Calu3 (cell line): ENCODE measurements at regions not wholly inside any gene's neighbourhood (a gene's known extent, or its start where the extent isn't known, plus 50 kb on each side); places are given as distances from the start of the nearest gene placed in this dataset.
"Not testable (repeated sequence)": the region's sequence is repeated elsewhere in the genome, so short reads cannot be mapped to it uniquely, and the experiment has no call there.

Experiments
- BruUV-seq: library from RNA; stranded (reverse); fragments of 400-500 nt; replicated peaks from 2 replicates; lab custom pipeline; 2021; lab: Mats Ljungman, UMichigan
- CTCF ChIA-PET: fragments of 300-600 bp; sonication (Branson Sonifier 250); formaldehyde crosslinking; loops from one replicate; lab custom pipeline; 2022; ENCODE audit warnings: antibody characterized with exemption; lab: Charles Lee
- DNase-seq: peaks from one replicate; pipeline ENCODE4 v3.0.0; 2022
- H3K27ac Mint-ChIP-seq: one replicate; pipeline ENCODE4 v1.8.0; 2022; ENCODE audit warnings: mixed read lengths; ENCODE audit not compliant: unreplicated experiment
- H3K27me3 Mint-ChIP-seq: one replicate; pipeline ENCODE4 v1.8.0; 2022; ENCODE audit warnings: mixed read lengths; ENCODE audit not compliant: unreplicated experiment
- H3K36me3 Mint-ChIP-seq: one replicate; pipeline ENCODE4 v1.8.0; 2022; ENCODE audit warnings: mild to moderate bottlenecking, moderate library complexity, mixed read lengths; ENCODE audit not compliant: insufficient read depth, unreplicated experiment
- H3K4me1 Mint-ChIP-seq: one replicate; pipeline ENCODE4 v1.8.0; 2022; ENCODE audit warnings: mild to moderate bottlenecking, low read depth, mixed read lengths; ENCODE audit not compliant: unreplicated experiment
- H3K4me3 Mint-ChIP-seq: one replicate; pipeline ENCODE4 v1.8.0; 2022; ENCODE audit warnings: mild to moderate bottlenecking, low read depth, moderate library complexity, mixed read lengths; ENCODE audit not compliant: unreplicated experiment
- H3K9me3 Mint-ChIP-seq: one replicate; pipeline ENCODE4 v1.8.0; 2022; ENCODE audit warnings: low read depth, mixed read lengths; ENCODE audit not compliant: unreplicated experiment
- intact Hi-C: fragments of 100-400 bp; cut with micrococcal nuclease; formaldehyde crosslinking; loops from one replicate; pipeline ENCODE4 v1.10.0; 2022; ENCODE audit not compliant: unreplicated experiment
- TF ChIP-seq, protein P1 (sequence below): fragments of 200-600 bp; IDR thresholded peaks from one replicate; pipeline ENCODE4 v1.8.0; 2022; ENCODE audit warnings: antibody characterized with exemption; ENCODE audit not compliant: unreplicated experiment

DNA sequence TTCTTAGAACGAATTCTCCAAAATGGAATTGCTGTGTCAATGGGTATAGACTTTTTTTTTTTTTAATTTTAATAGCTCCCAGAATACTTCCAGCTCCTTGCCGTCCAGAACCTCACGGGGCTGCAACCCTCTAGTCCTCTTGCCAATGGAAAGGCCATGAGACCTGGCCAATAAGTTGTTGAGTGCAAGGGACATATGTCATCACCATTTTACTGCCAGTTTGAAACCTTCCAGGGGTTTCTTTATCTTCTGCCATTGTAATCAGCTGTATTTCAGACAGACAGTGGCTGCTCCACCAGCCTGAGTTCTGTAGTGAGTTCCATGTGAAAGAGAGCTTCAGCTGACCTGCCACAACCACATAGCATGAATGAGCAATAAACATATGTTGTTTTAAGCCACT is 95.0 kb upstream of the PTPRG start:
- Mint-ChIP-seq H3K4me1 (no peaks in the 10 kb centered on the region), H3K27ac (no peak overlapping the region), H3K36me3 (no peaks in the 10 kb centered on the region), H3K27me3 (no peaks in the 10 kb centered on the region), H3K9me3 (peaks cover 9% of the 10 kb centered on the region), H3K4me3 (no peak overlapping the region)
- intact Hi-C loops, result no loop called here
- TF ChIP-seq, protein P1, sequence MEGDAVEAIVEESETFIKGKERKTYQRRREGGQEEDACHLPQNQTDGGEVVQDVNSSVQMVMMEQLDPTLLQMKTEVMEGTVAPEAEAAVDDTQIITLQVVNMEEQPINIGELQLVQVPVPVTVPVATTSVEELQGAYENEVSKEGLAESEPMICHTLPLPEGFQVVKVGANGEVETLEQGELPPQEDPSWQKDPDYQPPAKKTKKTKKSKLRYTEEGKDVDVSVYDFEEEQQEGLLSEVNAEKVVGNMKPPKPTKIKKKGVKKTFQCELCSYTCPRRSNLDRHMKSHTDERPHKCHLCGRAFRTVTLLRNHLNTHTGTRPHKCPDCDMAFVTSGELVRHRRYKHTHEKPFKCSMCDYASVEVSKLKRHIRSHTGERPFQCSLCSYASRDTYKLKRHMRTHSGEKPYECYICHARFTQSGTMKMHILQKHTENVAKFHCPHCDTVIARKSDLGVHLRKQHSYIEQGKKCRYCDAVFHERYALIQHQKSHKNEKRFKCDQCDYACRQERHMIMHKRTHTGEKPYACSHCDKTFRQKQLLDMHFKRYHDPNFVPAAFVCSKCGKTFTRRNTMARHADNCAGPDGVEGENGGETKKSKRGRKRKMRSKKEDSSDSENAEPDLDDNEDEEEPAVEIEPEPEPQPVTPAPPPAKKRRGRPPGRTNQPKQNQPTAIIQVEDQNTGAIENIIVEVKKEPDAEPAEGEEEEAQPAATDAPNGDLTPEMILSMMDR, result no peak
- CTCF ChIA-PET, result no interaction called here
- no TSS peak for BruUV-seq
- no peak for DNase-seq

- CTCF ChIA-PET, result no interaction called here
- peaks cover 5% of the 10 kb centered on the region for H3K9me3 Mint-ChIP-seq
- no peak for DNase-seq
- TF ChIP-seq, protein P1, result no peak
- H3K36me3 Mint-ChIP-seq, result no peaks in the 10 kb centered on the region
- H3K4me1 Mint-ChIP-seq, result no peaks in the 10 kb centered on the region
- BruUV-seq, result no TSS peak
- no peak overlapping the region for H3K27ac Mint-ChIP-seq
- no peaks in the 10 kb centered on the region for H3K27me3 Mint-ChIP-seq
- H3K4me3 Mint-ChIP-seq, result no peak overlapping the region
- intact Hi-C loops, result no loop called here
These were observed 77.4 kb upstream of the PTPRG start for GRCh38 chr3:61483997-61484396.

GRCh38 chr3:61493339-61493738 is 68.0 kb upstream of the PTPRG start:
- H3K27ac Mint-ChIP-seq, result no peak overlapping the region
- H3K4me3 Mint-ChIP-seq, result no peak overlapping the region
- CTCF ChIA-PET, result no interaction called here
- TF ChIP-seq, protein P1, result no peak
- BruUV-seq, result no TSS peak
- no peaks in the 10 kb centered on the region for H3K36me3 Mint-ChIP-seq
- no peak for DNase-seq
- H3K4me1 Mint-ChIP-seq, result no peaks in the 10 kb centered on the region
- no peaks in the 10 kb centered on the region for H3K27me3 Mint-ChIP-seq
- peaks cover 6% of the 10 kb centered on the region for H3K9me3 Mint-ChIP-seq
- intact Hi-C loops, result no loop called here

GRCh38 chr3:61494309-61494708 is 67.1 kb upstream of the PTPRG start:
- BruUV-seq, H3K27ac Mint-ChIP-seq, intact Hi-C loops, H3K27me3 Mint-ChIP-seq, H3K4me1 Mint-ChIP-seq, H3K9me3 Mint-ChIP-seq, H3K36me3 Mint-ChIP-seq, DNase-seq, H3K4me3 Mint-ChIP-seq: not testable (repeated sequence)
- CTCF ChIA-PET, result interaction anchor here (0.6 kb wide), 1 partner anchor 326 kb away, joined by 13 read pairs; no protein-coding TSS in a partner anchor

- CTCF ChIA-PET, result no interaction called here
These were observed 63.9 kb upstream of the PTPRG start for GRCh38 chr3:61497463-61497862.

More at GRCh38 chr3:61497463-61497862, 63.9 kb upstream of the PTPRG start:
- no peak overlapping the region for H3K27ac Mint-ChIP-seq
- BruUV-seq, result no TSS peak
- TF ChIP-seq, protein P1, result no peak
- no peaks in the 10 kb centered on the region for H3K27me3 Mint-ChIP-seq
- H3K4me1 Mint-ChIP-seq, result no peaks in the 10 kb centered on the region
- no peaks in the 10 kb centered on the region for H3K36me3 Mint-ChIP-seq
- intact Hi-C loops, result no loop called here
- no peak for DNase-seq
- peaks cover 8% of the 10 kb centered on the region for H3K9me3 Mint-ChIP-seq
- H3K4me3 Mint-ChIP-seq, result no peak overlapping the region
